Urinary bladder (tissue), 3 donors: ENCODE measurements at regions not wholly inside any gene's neighbourhood (a gene's known extent, or its start where the extent isn't known, plus 50 kb on each side); places are given as distances from the start of the nearest gene placed in this dataset.
A peak's percentile ranks its signal among the peaks of the same experiment; 100 is the strongest.

ENCODE experiments used
- DNase-seq: peaks from one replicate; pipeline ENCODE4 v3.0.0-alpha.2; 2015; ENCODE audit errors: extremely low spot score
- H3K27ac ChIP-seq: one replicate; pipeline ENCODE4 v1.5.1; 2013; ENCODE audit warnings: low read depth, mild to moderate bottlenecking, moderate library complexity
- H3K36me3 ChIP-seq: one replicate; pipeline ENCODE4 v1.6.1; 2013; ENCODE audit warnings: mild to moderate bottlenecking, moderate library complexity; ENCODE audit not compliant: insufficient read depth
- H3K4me1 ChIP-seq: one replicate; pipeline ENCODE4 v1.6.1; 2013; ENCODE audit warnings: mild to moderate bottlenecking, moderate library complexity; ENCODE audit not compliant: insufficient read depth
- H3K4me3 ChIP-seq: one replicate; pipeline ENCODE4 v1.5.1; 2013; ENCODE audit warnings: low read depth, low read length
- WGBS: extraction: QIAGEN DNeasy Blood & Tissue Kit; methylation state at CpG from one replicate; pipeline ENCODE4 v1.1.7; 2013; 5-methylcytosine and 5-hydroxymethylcytosine counted together
- donor health status: healthy with polysubstance abuse.
- donor health status: healthy.

- WGBS, result 49% methylated on average over 9 of the region's 9 CpGs
- DNase-seq, result no peak
- Histone ChIP-seq H3K27ac (no peak overlapping the region), H3K4me1 (no peaks in the 10 kb centered on the region), H3K36me3 (no peaks in the 10 kb centered on the region), H3K4me3 (no peak overlapping the region)
Measured at GRCh38 chr6:21970569-21971300, 326.1 kb downstream of the PRL start.

- H3K27ac ChIP-seq, result no peak overlapping the region
- H3K4me3 ChIP-seq, result no peak overlapping the region
- H3K4me1 ChIP-seq, result no peaks in the 10 kb centered on the region
- no peaks in the 10 kb centered on the region for H3K36me3 ChIP-seq
- WGBS, result 0% methylated on average over 1 of the region's 1 CpG
- no peak for DNase-seq
Measured at GRCh38 chr6:21971541-21971940, 325.3 kb downstream of the PRL start.

GRCh38 chr6:21972516-21972915 lies 324.3 kb downstream of the PRL start:
- WGBS, result 94% methylated on average over 5 of the region's 5 CpGs
- no peak overlapping the region for H3K27ac ChIP-seq
- no peaks in the 10 kb centered on the region for H3K36me3 ChIP-seq
- no peak for DNase-seq
- H3K4me1 ChIP-seq, result no peaks in the 10 kb centered on the region
- no peak overlapping the region for H3K4me3 ChIP-seq

GRCh38 chr6:21977346-21977745 lies 319.5 kb downstream of the PRL start:
- H3K4me3 ChIP-seq, result no peak overlapping the region
- H3K27ac ChIP-seq, result no peak overlapping the region
- no peaks in the 10 kb centered on the region for H3K36me3 ChIP-seq
- WGBS, result 89% methylated on average over 1 of the region's 1 CpG
- H3K4me1 ChIP-seq, result no peaks in the 10 kb centered on the region
- no peak for DNase-seq

- no peak for DNase-seq
- H3K4me1 ChIP-seq, result no peaks in the 10 kb centered on the region
- no peaks in the 10 kb centered on the region for H3K36me3 ChIP-seq
- WGBS, result 100% methylated on average over 1 of the region's 1 CpG
- H3K4me3 ChIP-seq, result no peak overlapping the region
- no peak overlapping the region for H3K27ac ChIP-seq
Measured at GRCh38 chr6:21981235-21981833, 315.5 kb downstream of the PRL start.

GRCh38 chr6:21984135-21984534 lies 312.7 kb downstream of the PRL start:
- peaks cover 3% of the 10 kb centered on the region for H3K4me1 ChIP-seq
- no peak overlapping the region for H3K27ac ChIP-seq
- DNase-seq, result no peak
- H3K36me3 ChIP-seq, result no peaks in the 10 kb centered on the region
- no peak overlapping the region for H3K4me3 ChIP-seq
- 66% methylated on average over 4 of the region's 4 CpGs for WGBS

GRCh38 chr6:21984561-21984960 lies 312.3 kb downstream of the PRL start:
- WGBS, result 20% methylated on average over 1 of the region's 1 CpG
- Histone ChIP-seq H3K27ac (no peak overlapping the region), H3K4me1 (peaks cover 3% of the 10 kb centered on the region), H3K36me3 (no peaks in the 10 kb centered on the region), H3K4me3 (no peak overlapping the region)
- DNase-seq, result no peak

GRCh38 chr6:21985904-21986303 lies 310.9 kb downstream of the PRL start:
- 93% methylated on average over 1 of the region's 1 CpG for WGBS
- Histone ChIP-seq H3K4me1 (peaks cover 3% of the 10 kb centered on the region), H3K27ac (no peak overlapping the region)

GRCh38 chr6:21986703-21987102 lies 310.1 kb downstream of the PRL start:
- DNase-seq, result no peak
- Histone ChIP-seq H3K4me3 (no peak overlapping the region), H3K27ac (no peak overlapping the region), H3K36me3 (no peaks in the 10 kb centered on the region), H3K4me1 (peaks cover 3% of the 10 kb centered on the region)
- WGBS, result 49% methylated on average over 6 of the region's 6 CpGs

More at GRCh38 chr6:21985904-21986303, 310.9 kb downstream of the PRL start:
- H3K36me3 ChIP-seq, result no peaks in the 10 kb centered on the region
- no peak for DNase-seq
- no peak overlapping the region for H3K4me3 ChIP-seq

GRCh38 chr6:21987501-21987957 lies 309.3 kb downstream of the PRL start:
- Histone ChIP-seq H3K27ac (peak overlapping the region; percentile 38), H3K4me1 (peaks cover 3% of the 10 kb centered on the region), H3K36me3 (no peaks in the 10 kb centered on the region), H3K4me3 (no peak overlapping the region)
- peak; percentile 83 for DNase-seq
- under 1% methylated on average over 9 of the region's 9 CpGs for WGBS

- WGBS, result 84% methylated on average over 1 of the region's 1 CpG
Measured at GRCh38 chr6:21990577-21990976, 306.3 kb downstream of the PRL start.

GRCh38 chr6:21992178-21992967 lies 304.5 kb downstream of the PRL start:
- 57% methylated on average over 6 of the region's 6 CpGs for WGBS
- H3K36me3 ChIP-seq, result no peaks in the 10 kb centered on the region
- H3K27ac ChIP-seq, result no peak overlapping the region
- no peak overlapping the region for H3K4me3 ChIP-seq
- H3K4me1 ChIP-seq, result no peaks in the 10 kb centered on the region
- no peak for DNase-seq

More at GRCh38 chr6:21990577-21990976, 306.3 kb downstream of the PRL start:
- no peak overlapping the region for H3K27ac ChIP-seq
- no peak for DNase-seq
- no peak overlapping the region for H3K4me3 ChIP-seq
- no peaks in the 10 kb centered on the region for H3K36me3 ChIP-seq
- H3K4me1 ChIP-seq, result peaks cover 3% of the 10 kb centered on the region

GRCh38 chr6:21993841-21994240 lies 303.0 kb downstream of the PRL start:
- no peak overlapping the region for H3K4me3 ChIP-seq
- no peak for DNase-seq
- H3K4me1 ChIP-seq, result no peaks in the 10 kb centered on the region
- no peaks in the 10 kb centered on the region for H3K36me3 ChIP-seq
- no peak overlapping the region for H3K27ac ChIP-seq
- 84% methylated on average over 2 of the region's 2 CpGs for WGBS

GRCh38 chr6:21994821-21995220 lies 302.0 kb downstream of the PRL start:
- no peak for DNase-seq
- no peaks in the 10 kb centered on the region for H3K36me3 ChIP-seq
- 97% methylated on average over 1 of the region's 1 CpG for WGBS
- no peak overlapping the region for H3K27ac ChIP-seq
- no peak overlapping the region for H3K4me3 ChIP-seq
- no peaks in the 10 kb centered on the region for H3K4me1 ChIP-seq
